HG02970 (cell line): ENCODE measurements at regions not wholly inside any gene's neighbourhood (a gene's known extent, or its start where the extent isn't known, plus 50 kb on each side); places are given as distances from the start of the nearest gene placed in this dataset.

Experiments
- ATAC-seq: cut with Tn5 transposase; IDR thresholded peaks from one replicate; pipeline ENCODE4 v1.9.1; 2021; ENCODE audit warnings: mild to moderate bottlenecking, moderate library complexity, moderate number of reproducible peaks; ENCODE audit not compliant: unreplicated experiment, low FRiP score

DNA sequence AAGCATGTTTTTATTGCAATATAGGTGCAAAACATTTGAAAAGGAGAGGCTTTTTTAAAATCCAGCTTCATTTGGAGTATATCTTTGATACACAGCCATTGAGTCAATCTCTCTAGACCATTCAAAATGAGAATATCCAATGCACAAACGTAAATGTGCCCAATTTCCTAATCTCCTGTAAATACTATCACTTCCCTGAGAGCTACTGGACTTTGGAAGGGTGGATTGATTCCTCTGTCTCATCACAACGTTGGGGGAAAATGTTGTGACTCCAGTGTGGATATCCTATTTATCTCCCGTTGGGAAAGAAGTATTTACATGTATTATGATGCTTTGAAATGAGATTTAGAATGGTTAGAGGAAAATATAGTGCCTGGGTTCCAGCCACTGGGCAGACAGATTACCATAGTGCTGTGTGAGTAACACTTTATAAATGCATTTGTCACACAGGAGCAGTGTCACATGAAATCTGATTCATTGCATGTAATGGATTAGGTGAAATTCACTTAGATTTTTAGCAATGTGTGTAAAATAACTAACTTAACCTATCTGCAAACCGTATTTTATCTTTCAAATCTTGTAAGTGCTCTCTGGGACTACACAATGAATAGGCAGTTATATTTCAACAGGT is 64.4 kb upstream of the VCX3A start:
- ATAC-seq = no peak
